Activated CD8-positive, alpha-beta memory T cell treated with anti-CD3 and anti-CD28 coated beads for 4 hours (primary cell): ENCODE measurements at regions not wholly inside any gene's neighbourhood (a gene's known extent, or its start where the extent isn't known, plus 50 kb on each side); places are given as distances from the start of the nearest gene placed in this dataset.
"Not testable (repeated sequence)": the region's sequence is repeated elsewhere in the genome, so short reads cannot be mapped to it uniquely, and the experiment has no call there.

Experiments used
- DNase-seq, 2 donors: peaks; one replicate each; pipeline ENCODE4 v3.0.0-alpha.2; 2020; ENCODE audit warnings: low read depth in 2 of 2

DNA sequence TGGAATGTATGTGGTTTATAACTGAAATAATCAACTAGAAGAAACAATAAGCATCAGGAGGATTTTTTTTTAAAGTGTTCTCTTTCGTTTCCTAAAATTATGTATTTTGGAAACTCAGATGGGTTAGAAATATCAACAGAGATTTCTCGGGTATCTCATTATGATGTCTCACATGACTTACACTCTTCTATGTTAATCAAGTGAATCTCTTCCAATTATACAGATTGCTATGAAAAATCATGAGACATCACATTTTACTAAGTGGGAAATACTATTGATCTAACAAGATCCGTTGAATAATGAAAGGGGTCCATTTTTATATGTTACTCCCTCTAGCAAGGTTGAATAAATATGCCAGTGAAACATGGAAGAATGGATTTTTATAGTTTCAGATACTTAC lies 54.7 kb upstream of the NRIP1 start:
- DNase-seq: no peak

GRCh38 chr21:15121097-15121654 lies 56.4 kb upstream of the NRIP1 start:
- no peak for DNase-seq

GRCh38 chr21:15121655-15122120 lies 56.9 kb upstream of the NRIP1 start:
- DNase-seq: no peak

DNA sequence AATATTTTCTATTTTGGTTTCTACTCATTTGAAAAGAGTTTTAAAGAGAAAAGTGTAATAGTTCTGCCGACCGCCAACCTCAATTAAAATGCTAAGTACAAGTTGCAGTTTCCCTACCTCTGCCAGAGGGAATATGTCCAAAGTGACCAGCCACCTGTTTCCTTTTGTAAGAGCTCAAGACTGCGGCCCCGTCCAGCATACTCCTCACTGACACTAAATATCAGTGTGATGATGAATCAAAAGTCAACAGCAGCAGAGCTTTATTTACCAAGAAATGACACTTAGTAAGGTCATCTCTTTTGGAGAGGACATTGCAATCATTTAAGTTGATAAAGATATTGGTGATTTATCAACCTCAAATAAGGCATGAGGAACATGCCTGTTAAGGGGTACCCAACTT lies 57.4 kb upstream of the NRIP1 start:
- no peak for DNase-seq

GRCh38 chr21:15124731-15125130 lies 59.9 kb upstream of the NRIP1 start:
- DNase-seq: no peak

GRCh38 chr21:15126948-15127347 lies 62.1 kb upstream of the NRIP1 start:
- no peak for DNase-seq

DNA sequence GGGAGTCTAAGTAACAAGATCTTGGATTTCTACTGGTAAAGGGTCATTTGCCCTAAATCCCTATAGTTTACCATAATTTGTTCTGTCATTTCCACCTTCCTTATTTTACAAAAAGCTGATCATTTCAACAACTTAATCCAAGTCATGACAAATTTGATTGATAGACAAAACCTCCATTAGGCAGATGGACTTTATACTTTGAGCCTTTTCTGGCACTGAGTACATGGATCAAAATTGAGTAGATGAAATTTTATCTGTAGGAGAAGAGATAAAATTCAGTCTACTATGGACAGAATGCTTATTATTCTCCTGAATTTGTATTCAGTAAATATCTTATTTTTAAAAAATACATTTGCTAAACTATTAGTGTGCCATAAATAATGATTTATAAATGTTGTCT lies 62.6 kb upstream of the NRIP1 start:
- no peak for DNase-seq

- DNase-seq: no peak
Observed at GRCh38 chr21:15128267-15128666, 63.5 kb upstream of the NRIP1 start.

GRCh38 chr21:15128714-15129113 lies 63.9 kb upstream of the NRIP1 start:
- DNase-seq: not testable (repeated sequence)

DNA sequence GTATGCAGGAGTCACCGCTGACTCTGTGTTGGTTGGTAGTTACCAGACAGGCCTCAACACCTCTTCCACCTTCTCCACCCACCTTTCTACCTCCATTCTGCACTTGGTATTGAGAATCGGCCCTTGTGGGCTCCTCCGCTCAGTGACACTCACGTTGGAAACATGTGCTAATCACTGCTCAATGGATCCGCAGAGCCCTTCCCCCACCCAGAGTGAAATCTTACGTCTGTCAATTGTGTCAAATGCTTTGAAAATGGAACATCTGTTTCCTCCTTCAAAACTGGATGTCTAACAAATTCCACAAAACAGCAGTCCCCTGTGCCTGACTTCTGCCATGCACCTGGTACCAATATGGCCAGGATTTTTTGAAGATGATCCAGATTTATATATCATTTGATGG lies 65.5 kb upstream of the NRIP1 start:
- DNase-seq: no peak

- no peak for DNase-seq
Observed at GRCh38 chr21:15130751-15131150, 66.0 kb upstream of the NRIP1 start.

DNA sequence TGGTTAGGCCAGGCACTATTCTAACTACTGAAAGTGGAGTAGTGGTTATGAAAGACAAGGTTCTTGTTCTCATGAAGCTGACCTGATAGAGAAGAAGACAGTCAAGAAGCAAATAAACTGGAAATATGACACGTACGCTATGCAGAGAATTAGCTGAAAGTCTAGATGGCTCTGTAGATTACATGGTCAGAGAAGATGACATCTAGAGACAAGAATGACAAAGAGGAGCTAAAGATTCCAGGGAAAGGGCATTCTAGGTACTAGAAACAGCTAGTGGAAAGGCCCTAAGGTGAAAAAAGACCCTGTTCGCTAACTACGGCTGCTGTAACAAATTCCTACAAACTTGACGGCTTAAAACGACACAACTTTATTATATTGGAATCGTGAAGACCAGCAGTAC lies 68.0 kb upstream of the NRIP1 start:
- no peak for DNase-seq

DNA sequence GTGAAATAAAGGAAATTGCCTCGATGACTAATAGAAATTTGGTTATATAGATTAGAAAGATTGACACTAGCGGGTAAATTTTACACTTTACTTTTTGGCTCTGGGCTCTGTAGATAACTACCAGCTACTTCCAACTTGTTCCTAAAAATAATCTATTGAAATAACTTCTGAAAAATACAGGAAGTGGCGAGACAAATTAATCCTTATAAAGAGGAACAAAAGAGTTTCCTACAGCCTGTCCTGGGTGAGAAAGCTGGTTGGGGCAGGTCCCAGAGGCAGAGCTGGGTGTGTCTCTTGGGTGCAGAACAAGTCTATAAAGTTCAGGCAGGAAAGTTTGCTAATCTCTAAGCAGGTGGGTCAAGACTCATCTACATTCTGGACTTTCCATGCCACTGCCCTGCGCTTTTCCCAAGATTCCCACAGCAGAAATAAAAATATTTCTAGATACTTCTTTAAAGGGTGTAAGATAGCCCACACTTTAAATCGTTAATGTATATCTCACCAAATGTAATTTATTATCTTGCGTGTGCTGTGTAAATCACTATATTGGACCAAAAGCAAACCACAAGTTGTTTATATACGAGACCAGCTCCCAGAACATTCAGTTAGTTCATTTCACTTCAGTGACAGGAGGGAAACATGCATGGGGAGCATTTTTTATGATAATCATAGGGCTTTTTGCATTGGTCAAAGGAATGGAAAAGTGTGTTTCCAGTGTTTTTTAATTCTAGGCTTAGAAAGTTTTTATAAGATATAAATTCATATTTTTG lies 70.1 kb upstream of the NRIP1 start:
- no peak for DNase-seq

GRCh38 chr21:15135867-15136629 lies 71.2 kb upstream of the NRIP1 start:
- no peak for DNase-seq

DNA sequence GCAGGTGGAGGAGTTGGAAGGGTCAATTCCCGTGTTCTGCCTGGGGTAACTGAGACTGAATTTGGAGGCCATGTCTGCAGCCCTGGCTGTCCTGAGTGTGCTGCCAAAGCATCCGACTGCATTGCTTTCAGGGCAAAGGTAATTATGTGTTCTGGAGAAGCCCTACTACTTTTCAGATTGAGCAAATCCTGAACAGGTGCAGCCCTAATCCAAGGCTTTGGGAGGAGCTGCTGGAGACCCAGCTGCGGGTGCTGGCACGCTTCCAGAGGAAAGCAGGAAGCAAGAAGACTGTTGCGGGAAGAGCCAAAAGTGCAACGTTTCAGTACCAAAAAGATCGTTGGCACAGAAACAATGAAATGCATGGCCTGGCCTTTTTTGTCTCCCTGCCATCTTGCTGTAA lies 73.7 kb upstream of the NRIP1 start:
- no peak for DNase-seq

- DNase-seq: no peak
Observed at GRCh38 chr21:15139898-15140297, 75.1 kb upstream of the NRIP1 start.

DNA sequence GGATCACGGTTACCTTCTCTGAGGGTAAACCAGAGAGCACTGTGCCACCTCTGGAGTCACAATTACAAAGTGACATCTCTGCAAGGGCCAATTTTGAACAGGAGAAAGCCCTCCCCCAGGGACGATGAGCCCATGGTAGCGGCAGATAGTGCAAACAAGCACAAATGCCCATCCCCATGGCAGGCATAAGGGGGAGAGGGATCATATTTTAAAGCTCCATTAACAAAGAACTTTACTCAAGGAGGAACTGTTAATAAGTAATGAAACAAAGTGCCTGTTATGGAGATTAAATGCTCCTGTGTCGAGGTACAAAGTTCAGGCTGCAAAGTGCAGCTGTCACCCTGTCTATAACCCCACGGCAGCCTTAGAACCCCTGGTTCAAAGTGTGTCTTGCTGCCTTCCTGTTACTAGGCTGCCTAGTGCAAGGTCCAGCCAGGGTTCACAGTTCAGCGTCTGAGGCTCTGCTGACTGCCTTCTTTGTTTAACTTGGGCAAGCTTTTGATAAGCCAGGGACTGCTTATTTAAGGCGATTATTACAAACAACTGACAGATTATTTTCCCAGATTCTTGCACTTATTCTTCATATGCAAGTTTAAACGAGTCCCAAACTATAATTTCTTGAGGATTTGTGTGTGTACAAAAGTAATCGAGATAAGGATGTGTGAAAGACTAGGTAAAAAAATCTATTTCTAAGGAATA lies 75.7 kb upstream of the NRIP1 start:
- DNase-seq: no peak

DNA sequence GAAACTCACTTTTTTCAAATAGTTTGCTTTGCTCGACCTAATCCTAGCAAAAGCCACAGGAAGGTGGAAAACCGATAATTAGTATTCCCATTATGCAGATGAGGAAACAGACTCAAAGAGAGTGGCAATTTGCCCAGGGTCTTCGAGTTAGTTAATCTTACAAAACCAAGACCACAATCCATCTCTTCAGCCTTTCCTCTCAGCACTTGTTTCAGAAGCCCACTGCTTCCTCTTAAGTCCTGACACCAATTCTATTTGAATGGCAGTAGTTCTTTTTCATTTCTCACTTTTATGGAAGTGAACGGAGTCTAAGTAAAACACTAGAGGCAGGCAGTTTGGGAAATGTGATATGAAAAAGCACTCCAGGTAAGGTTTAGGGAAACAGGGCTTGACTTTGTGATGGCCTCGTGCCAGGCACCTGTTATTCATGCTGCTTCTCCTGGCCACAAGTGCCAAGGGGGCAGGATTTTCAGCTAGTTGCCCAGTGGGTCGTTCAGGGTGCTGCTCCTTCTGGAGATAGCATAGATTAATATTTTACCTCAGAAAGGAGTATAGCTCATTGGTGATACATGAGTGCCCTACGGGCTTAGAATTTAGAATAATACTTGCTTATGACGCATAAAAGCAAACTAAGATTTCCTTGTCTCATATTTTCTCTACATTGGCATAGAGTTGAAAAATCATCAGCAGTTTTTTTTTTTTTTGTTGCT lies 76.6 kb upstream of the NRIP1 start:
- no peak for DNase-seq

GRCh38 chr21:15144026-15144425 lies 79.2 kb upstream of the NRIP1 start:
- no peak for DNase-seq

GRCh38 chr21:15148437-15148836 lies 83.6 kb upstream of the NRIP1 start:
- no peak for DNase-seq

DNA sequence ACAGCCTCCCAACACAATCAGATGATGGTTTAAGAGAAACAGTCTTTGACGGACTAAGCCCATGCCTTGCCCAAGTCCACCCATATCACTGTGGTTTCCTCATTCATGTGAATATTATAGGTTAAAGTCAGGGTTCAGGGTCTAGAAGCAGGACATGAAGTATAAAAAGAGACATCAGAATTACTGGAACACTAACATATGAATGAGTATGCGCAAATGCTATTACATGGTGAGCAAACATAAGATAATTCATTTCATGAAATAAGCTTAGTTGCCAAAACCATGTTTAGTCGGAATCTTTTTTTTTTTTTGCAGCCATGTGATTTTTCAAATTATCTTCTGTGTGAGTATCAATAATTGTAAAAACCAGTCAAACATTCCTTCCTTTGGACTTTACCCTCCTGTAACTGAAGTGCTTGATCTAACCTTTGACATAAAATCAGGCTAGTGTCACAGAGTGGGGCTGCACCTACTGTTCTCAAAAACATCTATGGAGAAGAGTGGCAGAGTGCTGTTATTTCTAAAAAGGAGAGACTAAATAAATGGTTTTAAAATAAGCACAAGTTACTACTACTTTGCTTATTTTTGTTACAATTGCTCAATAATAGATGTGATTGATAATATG lies 84.9 kb upstream of the NRIP1 start:
- DNase-seq: no peak
